ENCODE measurements at regions not wholly inside any gene's neighbourhood (a gene's known extent, or its start where the extent isn't known, plus 50 kb on each side); places are given as distances from the start of the nearest gene placed in this dataset.

GRCh38 chr6:21383450-21384085, 210.0 kb upstream of the SOX4 start:
- no peak overlapping the region for H2BK12ac ChIP-seq (ENCODE audit: low read length)
- H2BK120ac ChIP-seq (ENCODE audit: low read depth, low read length) = no peak overlapping the region
- DNase-seq (ENCODE audit: low spot score) = no peak
- H3K4me2 ChIP-seq (ENCODE audit: insufficient read depth, low read length, poor library complexity, severe bottlenecking) = no peak overlapping the region
- H3K27ac ChIP-seq (replicated peaks; ENCODE audit: low read length) = no peak overlapping the region
- H2AK5ac ChIP-seq (ENCODE audit: low read depth, low read length) = no peak overlapping the region
- H3K4me1 ChIP-seq (ENCODE audit: control insufficient read depth in 2 of 2, insufficient read depth in 1 of 2, low read depth in 1 of 2, low read length in 2 of 2) = peaks cover 11% of the 10 kb centered on the region in 2 donors
- H3K14ac ChIP-seq (ENCODE audit: low read length) = no peak overlapping the region
- H2BK5ac ChIP-seq (ENCODE audit: low read length) = no peak overlapping the region
- H3K23ac ChIP-seq (ENCODE audit: low read depth, low read length, poor library complexity) = no peak overlapping the region
- peak overlapping the region; percentile 66 for H3K18ac ChIP-seq (ENCODE audit: low read length)
- H3K4me3 ChIP-seq (ENCODE audit: low read length in 2 of 2) = no peak overlapping the region
- H3K9ac ChIP-seq (ENCODE audit: low read depth, low read length, poor library complexity) = no peak overlapping the region
- no peaks in the 10 kb centered on the region for H3K79me1 ChIP-seq (ENCODE audit: low read depth, low read length)
- no peak overlapping the region for H4K8ac ChIP-seq (ENCODE audit: low read depth, low read length)
- no peaks in the 10 kb centered on the region for H3K27me3 ChIP-seq (ENCODE audit: control insufficient read depth in 3 of 3, insufficient read depth in 3 of 3, low read depth in 1 of 3, low read length in 3 of 3)
- WGBS, 2 donors (ENCODE audit: extremely low coverage in 2 of 2, insufficient read length in 2 of 2, insufficient replicate concordance in 1 of 2) = no CpG with 5 or more reads among the region's 17 CpGs
- H3K36me3 ChIP-seq (replicated peaks in 1 of 2; ENCODE audit: control insufficient read depth in 2 of 2, insufficient read depth in 2 of 2, low read length in 2 of 2) = no peaks in the 10 kb centered on the region
- no peak overlapping the region for H4K91ac ChIP-seq (ENCODE audit: low read depth, low read length, poor library complexity)
- H2AFZ ChIP-seq (ENCODE audit: low read length) = peak overlapping the region; percentile 3
- no peaks in the 10 kb centered on the region for H3K9me3 ChIP-seq (replicated peaks in 1 of 2; ENCODE audit: control insufficient read depth in 2 of 2, insufficient read depth in 1 of 2, low read depth in 1 of 2, low read length in 2 of 2)
- H3K4ac ChIP-seq (ENCODE audit: low read length) = no peak overlapping the region
- H2BK15ac ChIP-seq (ENCODE audit: low read length) = peak overlapping the region; percentile 3

- Histone ChIP-seq H2BK12ac (ENCODE audit: low read length) (no peak overlapping the region), H2BK120ac (ENCODE audit: low read depth, low read length) (no peak overlapping the region), H3K27me3 (ENCODE audit: control insufficient read depth in 3 of 3, insufficient read depth in 3 of 3, low read depth in 1 of 3, low read length in 3 of 3) (no peaks in the 10 kb centered on the region), H2AK5ac (ENCODE audit: low read depth, low read length) (no peak overlapping the region), H3K9me3 (replicated peaks in 1 of 2; ENCODE audit: control insufficient read depth in 2 of 2, insufficient read depth in 1 of 2, low read depth in 1 of 2, low read length in 2 of 2) (no peaks in the 10 kb centered on the region), H2BK15ac (ENCODE audit: low read length) (no peak overlapping the region), H3K4me1 (ENCODE audit: control insufficient read depth in 2 of 2, insufficient read depth in 1 of 2, low read depth in 1 of 2, low read length in 2 of 2) (peaks cover 11% of the 10 kb centered on the region in 2 donors), H3K79me1 (ENCODE audit: low read depth, low read length) (no peaks in the 10 kb centered on the region), H2BK5ac (ENCODE audit: low read length) (no peak overlapping the region), H3K4me3 (ENCODE audit: low read length in 2 of 2) (no peak overlapping the region), H3K23ac (ENCODE audit: low read depth, low read length, poor library complexity) (no peak overlapping the region), H3K4me2 (ENCODE audit: insufficient read depth, low read length, poor library complexity, severe bottlenecking) (no peak overlapping the region), H3K27ac (replicated peaks; ENCODE audit: low read length) (no peak overlapping the region), H3K18ac (ENCODE audit: low read length) (no peak overlapping the region), H3K14ac (ENCODE audit: low read length) (no peak overlapping the region), H3K4ac (ENCODE audit: low read length) (no peak overlapping the region), H3K9ac (ENCODE audit: low read depth, low read length, poor library complexity) (no peak overlapping the region), H3K36me3 (replicated peaks in 1 of 2; ENCODE audit: control insufficient read depth in 2 of 2, insufficient read depth in 2 of 2, low read length in 2 of 2) (no peaks in the 10 kb centered on the region), H2AFZ (ENCODE audit: low read length) (no peak overlapping the region), H4K8ac (ENCODE audit: low read depth, low read length) (no peak overlapping the region), H4K91ac (ENCODE audit: low read depth, low read length, poor library complexity) (no peak overlapping the region)
- no CpG with 5 or more reads among the region's 8 CpGs for WGBS, 2 donors (ENCODE audit: extremely low coverage in 2 of 2, insufficient read length in 2 of 2, insufficient replicate concordance in 1 of 2)
- DNase-seq (ENCODE audit: low spot score) = no peak
Measured at GRCh38 chr6:21384216-21384615, 209.3 kb upstream of the SOX4 start.

- Histone ChIP-seq H3K4me1 (ENCODE audit: control insufficient read depth in 2 of 2, insufficient read depth in 1 of 2, low read depth in 1 of 2, low read length in 2 of 2) (peaks cover 11% of the 10 kb centered on the region in 2 donors), H4K91ac (ENCODE audit: low read depth, low read length, poor library complexity) (no peak overlapping the region), H2BK12ac (ENCODE audit: low read length) (no peak overlapping the region), H3K14ac (ENCODE audit: low read length) (no peak overlapping the region), H3K4me3 (ENCODE audit: low read length in 2 of 2) (no peak overlapping the region), H3K4me2 (ENCODE audit: insufficient read depth, low read length, poor library complexity, severe bottlenecking) (no peak overlapping the region), H3K9ac (ENCODE audit: low read depth, low read length, poor library complexity) (no peak overlapping the region), H2BK5ac (ENCODE audit: low read length) (no peak overlapping the region), H3K4ac (ENCODE audit: low read length) (no peak overlapping the region), H3K23ac (ENCODE audit: low read depth, low read length, poor library complexity) (no peak overlapping the region), H3K27me3 (ENCODE audit: control insufficient read depth in 3 of 3, insufficient read depth in 3 of 3, low read depth in 1 of 3, low read length in 3 of 3) (no peaks in the 10 kb centered on the region), H3K79me1 (ENCODE audit: low read depth, low read length) (no peaks in the 10 kb centered on the region), H2AFZ (ENCODE audit: low read length) (no peak overlapping the region), H4K8ac (ENCODE audit: low read depth, low read length) (no peak overlapping the region), H3K27ac (replicated peaks; ENCODE audit: low read length) (no peak overlapping the region), H3K18ac (ENCODE audit: low read length) (no peak overlapping the region), H2AK5ac (ENCODE audit: low read depth, low read length) (no peak overlapping the region), H2BK15ac (ENCODE audit: low read length) (no peak overlapping the region), H2BK120ac (ENCODE audit: low read depth, low read length) (no peak overlapping the region), H3K36me3 (replicated peaks in 1 of 2; ENCODE audit: control insufficient read depth in 2 of 2, insufficient read depth in 2 of 2, low read length in 2 of 2) (no peaks in the 10 kb centered on the region), H3K9me3 (replicated peaks in 1 of 2; ENCODE audit: control insufficient read depth in 2 of 2, insufficient read depth in 1 of 2, low read depth in 1 of 2, low read length in 2 of 2) (no peaks in the 10 kb centered on the region)
- DNase-seq (ENCODE audit: low spot score) = no peak
- no CpG with 5 or more reads among the region's 2 CpGs for WGBS, 2 donors (ENCODE audit: extremely low coverage in 2 of 2, insufficient read length in 2 of 2, insufficient replicate concordance in 1 of 2)
Measured at GRCh38 chr6:21386744-21387143, 206.8 kb upstream of the SOX4 start.

GRCh38 chr6:21390532-21391213, 202.9 kb upstream of the SOX4 start:
- H3K14ac ChIP-seq (ENCODE audit: low read length) = no peak overlapping the region
- H3K23ac ChIP-seq (ENCODE audit: low read depth, low read length, poor library complexity) = no peak overlapping the region
- no peaks in the 10 kb centered on the region for H3K79me1 ChIP-seq (ENCODE audit: low read depth, low read length)
- H3K27me3 ChIP-seq (ENCODE audit: control insufficient read depth in 3 of 3, insufficient read depth in 3 of 3, low read depth in 1 of 3, low read length in 3 of 3) = no peaks in the 10 kb centered on the region
- H2BK12ac ChIP-seq (ENCODE audit: low read length) = no peak overlapping the region
- H2BK120ac ChIP-seq (ENCODE audit: low read depth, low read length) = no peak overlapping the region
- no CpG with 5 or more reads among the region's 5 CpGs for WGBS, 2 donors (ENCODE audit: extremely low coverage in 2 of 2, insufficient read length in 2 of 2, insufficient replicate concordance in 1 of 2)
- H3K4ac ChIP-seq (ENCODE audit: low read length) = no peak overlapping the region
- no peaks in the 10 kb centered on the region for H3K9me3 ChIP-seq (replicated peaks in 1 of 2; ENCODE audit: control insufficient read depth in 2 of 2, insufficient read depth in 1 of 2, low read depth in 1 of 2, low read length in 2 of 2)
- peaks cover 3 to 7% of the 10 kb centered on the region in 2 donors for H3K4me1 ChIP-seq (ENCODE audit: control insufficient read depth in 2 of 2, insufficient read depth in 1 of 2, low read depth in 1 of 2, low read length in 2 of 2)
- H3K18ac ChIP-seq (ENCODE audit: low read length) = no peak overlapping the region
- H2BK15ac ChIP-seq (ENCODE audit: low read length) = no peak overlapping the region
- H2AFZ ChIP-seq (ENCODE audit: low read length) = no peak overlapping the region
- no peak overlapping the region for H3K4me2 ChIP-seq (ENCODE audit: insufficient read depth, low read length, poor library complexity, severe bottlenecking)
- no peak overlapping the region for H3K4me3 ChIP-seq (ENCODE audit: low read length in 2 of 2)
- no peak overlapping the region for H4K8ac ChIP-seq (ENCODE audit: low read depth, low read length)
- H3K36me3 ChIP-seq (replicated peaks in 1 of 2; ENCODE audit: control insufficient read depth in 2 of 2, insufficient read depth in 2 of 2, low read length in 2 of 2) = no peaks in the 10 kb centered on the region
- no peak overlapping the region for H2BK5ac ChIP-seq (ENCODE audit: low read length)
- no peak for DNase-seq (ENCODE audit: low spot score)
- H4K91ac ChIP-seq (ENCODE audit: low read depth, low read length, poor library complexity) = no peak overlapping the region
- H3K9ac ChIP-seq (ENCODE audit: low read depth, low read length, poor library complexity) = no peak overlapping the region
- no peak overlapping the region for H2AK5ac ChIP-seq (ENCODE audit: low read depth, low read length)
- no peak overlapping the region for H3K27ac ChIP-seq (replicated peaks; ENCODE audit: low read length)

Measured in neuronal stem cell (in vitro differentiated cells).